ENCODE measurements at regions not wholly inside any gene's neighbourhood (a gene's known extent, or its start where the extent isn't known, plus 50 kb on each side); places are given as distances from the start of the nearest gene placed in this dataset.
A peak's percentile ranks its signal among the peaks of the same experiment; 100 is the strongest.

DNA sequence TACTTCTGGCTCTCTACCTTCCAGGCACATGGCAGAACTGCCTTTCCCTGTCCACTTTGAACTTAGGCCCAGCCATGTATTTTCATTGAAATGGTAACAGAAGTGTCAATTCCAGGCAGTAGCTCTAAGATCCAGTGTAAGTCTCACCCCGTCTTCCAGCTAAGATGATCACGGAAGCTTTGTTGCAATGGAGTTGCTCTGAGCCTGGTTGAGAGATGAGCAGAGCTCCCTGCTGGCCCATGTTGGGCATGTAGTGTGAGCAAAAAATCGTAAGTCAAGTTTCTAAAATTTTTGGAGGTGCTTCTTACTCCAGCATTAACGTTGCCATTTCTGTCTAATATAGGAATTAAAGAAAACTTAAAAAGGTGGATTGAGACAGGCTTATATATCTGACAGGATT lies 274.4 kb downstream of the IPMK start:
- Histone ChIP-seq H3F3A (replicated peaks; ENCODE audit: insufficient read depth) (peaks cover 4% of the 10 kb centered on the region), H3K4me2 (no peak overlapping the region), H3K4me1 (ENCODE audit: control insufficient read depth in 1 of 2, insufficient read depth in 2 of 2, low read depth in 1 of 2, low read length in 1 of 2) (peaks cover 0 to 5% of the 10 kb centered on the region in 2 experiments; a peak in 3 of 4 replicates), H2AFZ (ENCODE audit: low read depth) (no peak overlapping the region), H3K9me2 (no peaks in the 10 kb centered on the region), H3K4me3 (ENCODE audit: low read depth in 2 of 2, low read length in 1 of 2) (no peak overlapping the region), H3K79me2 (ENCODE audit: insufficient read depth) (no peaks in the 10 kb centered on the region), H3K27ac (ENCODE audit: low read depth in 2 of 2, low read length in 1 of 2) (no peak overlapping the region), H3K27me3 (ENCODE audit: insufficient read depth) (no peaks in the 10 kb centered on the region), H3K9me3 (no peaks in the 10 kb centered on the region), H4K20me1 (ENCODE audit: insufficient read depth) (no peaks in the 10 kb centered on the region), H3K36me3 (replicated peaks in 1 of 2; ENCODE audit: control insufficient read depth in 1 of 2, insufficient read depth in 2 of 2, low read length in 1 of 2) (no peaks in the 10 kb centered on the region), H3K9ac (no peak overlapping the region)
- no peak for DNase-seq
- TF ChIP-seq, protein P1, sequence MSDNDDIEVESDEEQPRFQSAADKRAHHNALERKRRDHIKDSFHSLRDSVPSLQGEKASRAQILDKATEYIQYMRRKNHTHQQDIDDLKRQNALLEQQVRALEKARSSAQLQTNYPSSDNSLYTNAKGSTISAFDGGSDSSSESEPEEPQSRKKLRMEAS (IDR thresholded peaks at IDR 0.05; ENCODE audit: low read depth) = no peak
- TF ChIP-seq RXRA (IDR thresholded peaks at IDR 0.05; ENCODE audit: borderline replicate concordance, low read depth) (no peak), RCOR1 (IDR thresholded peaks at IDR 0.05; ENCODE audit: low read length) (no peak), GABPA (IDR thresholded peaks at IDR 0.05; ENCODE audit: low read depth) (no peak)
- ChIA-PET CTCF (no interaction called here), POLR2A (no interaction called here)
- WGBS (ENCODE audit: low lambda C conversion rate) = 60% methylated on average over 4 of the region's 4 CpGs

GRCh38 chr10:57992321-57993077 lies 275.2 kb downstream of the IPMK start:
- peak overlapping the region; percentile 71; the same call in 1 of the 2 replicates for H2AFZ ChIP-seq (ENCODE audit: low read depth)
- H3K27me3 ChIP-seq (ENCODE audit: insufficient read depth) = no peaks in the 10 kb centered on the region
- 48% methylated on average over 5 of the region's 5 CpGs for WGBS (ENCODE audit: low lambda C conversion rate)
- H3F3A ChIP-seq (replicated peaks; ENCODE audit: insufficient read depth) = peaks cover 4% of the 10 kb centered on the region
- no peak overlapping the region for H3K9ac ChIP-seq
- no peaks in the 10 kb centered on the region for H3K36me3 ChIP-seq (replicated peaks in 1 of 2; ENCODE audit: control insufficient read depth in 1 of 2, insufficient read depth in 2 of 2, low read length in 1 of 2)
- CTCF ChIA-PET = no interaction called here
- no peaks in the 10 kb centered on the region for H3K9me2 ChIP-seq
- POLR2A ChIA-PET = no interaction called here
- TF ChIP-seq, protein P1 (IDR thresholded peaks at IDR 0.05; ENCODE audit: low read depth) = no peak
- TF ChIP-seq TCF12 (IDR thresholded peaks at IDR 0.05) (peak; percentile 33; the same call in 1 of the 2 replicates), RCOR1 (IDR thresholded peaks at IDR 0.05; ENCODE audit: low read length) (no peak), RAD21 (IDR thresholded peaks at IDR 0.05; ENCODE audit: low read length) (no peak), MEF2A (IDR thresholded peaks at IDR 0.05; ENCODE audit: borderline replicate concordance, low read depth) (no peak), JUND (IDR thresholded peaks at IDR 0.05) (peak; percentile 18; the same call in 1 of the 2 replicates), TEAD4 (IDR thresholded peaks at IDR 0.05; ENCODE audit: borderline replicate concordance, insufficient read depth) (0 out of 2 replicates have a peak, but pooled peaks have one; percentile 21), RFX5 (IDR thresholded peaks at IDR 0.05; ENCODE audit: low read length) (no peak), NFIC (IDR thresholded peaks at IDR 0.05; ENCODE audit: borderline replicate concordance) (no peak), FOSL2 (IDR thresholded peaks at IDR 0.05; ENCODE audit: borderline replicate concordance, low read depth) (peak; percentile 37; the same call in 1 of the 2 replicates), ELF1 (IDR thresholded peaks at IDR 0.05) (no peak)
- TF ChIP-seq, protein P2, sequence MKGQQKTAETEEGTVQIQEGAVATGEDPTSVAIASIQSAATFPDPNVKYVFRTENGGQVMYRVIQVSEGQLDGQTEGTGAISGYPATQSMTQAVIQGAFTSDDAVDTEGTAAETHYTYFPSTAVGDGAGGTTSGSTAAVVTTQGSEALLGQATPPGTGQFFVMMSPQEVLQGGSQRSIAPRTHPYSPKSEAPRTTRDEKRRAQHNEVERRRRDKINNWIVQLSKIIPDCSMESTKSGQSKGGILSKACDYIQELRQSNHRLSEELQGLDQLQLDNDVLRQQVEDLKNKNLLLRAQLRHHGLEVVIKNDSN (IDR thresholded peaks at IDR 0.05; ENCODE audit: borderline replicate concordance, low read depth) = no peak
- DNase-seq = no peak
- H3K9me3 ChIP-seq = no peaks in the 10 kb centered on the region
- H3K4me2 ChIP-seq = peak overlapping the region; percentile 37; the same call in 1 of the 2 replicates
- H3K27ac ChIP-seq (ENCODE audit: low read depth in 2 of 2, low read length in 1 of 2) = 0 out of 4 replicates have a peak overlapping the region, but pooled peaks of 1 of the 2 experiments have one; percentile 16
- no peak overlapping the region for H3K4me3 ChIP-seq (ENCODE audit: low read depth in 2 of 2, low read length in 1 of 2)
- peaks cover 0 to 5% of the 10 kb centered on the region in 2 experiments; a peak in 3 of 4 replicates for H3K4me1 ChIP-seq (ENCODE audit: control insufficient read depth in 1 of 2, insufficient read depth in 2 of 2, low read depth in 1 of 2, low read length in 1 of 2)
- no peaks in the 10 kb centered on the region for H4K20me1 ChIP-seq (ENCODE audit: insufficient read depth)
- H3K79me2 ChIP-seq (ENCODE audit: insufficient read depth) = no peaks in the 10 kb centered on the region
